ENCODE measurements at regions not wholly inside any gene's neighbourhood (a gene's known extent, or its start where the extent isn't known, plus 50 kb on each side); places are given as distances from the start of the nearest gene placed in this dataset.

DNA sequence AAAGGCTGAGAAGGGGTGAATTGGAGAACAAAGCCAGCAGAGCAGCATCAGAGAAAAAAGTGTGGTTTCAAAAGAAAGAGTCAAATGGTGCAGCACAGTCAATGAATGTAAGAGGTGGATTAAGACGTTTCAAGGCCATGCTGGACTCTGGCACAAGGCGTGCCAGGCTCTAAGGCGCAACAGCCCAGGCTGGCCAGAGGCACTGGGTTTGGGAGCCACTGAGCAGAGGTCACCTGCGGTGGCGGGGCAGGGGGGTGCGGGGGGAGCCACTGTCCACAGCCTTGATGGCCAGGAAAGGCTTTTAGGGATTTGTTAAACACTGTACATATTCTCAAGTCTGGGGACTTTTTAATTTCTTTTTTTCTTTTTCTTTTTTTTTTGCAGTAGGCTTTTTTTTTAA, 222.5 kb upstream of the FAT1 start:
- H3K4me3 ChIP-seq (ENCODE audit: low read depth, low read length) = no peak overlapping the region
- TF ChIP-seq, protein P1, sequence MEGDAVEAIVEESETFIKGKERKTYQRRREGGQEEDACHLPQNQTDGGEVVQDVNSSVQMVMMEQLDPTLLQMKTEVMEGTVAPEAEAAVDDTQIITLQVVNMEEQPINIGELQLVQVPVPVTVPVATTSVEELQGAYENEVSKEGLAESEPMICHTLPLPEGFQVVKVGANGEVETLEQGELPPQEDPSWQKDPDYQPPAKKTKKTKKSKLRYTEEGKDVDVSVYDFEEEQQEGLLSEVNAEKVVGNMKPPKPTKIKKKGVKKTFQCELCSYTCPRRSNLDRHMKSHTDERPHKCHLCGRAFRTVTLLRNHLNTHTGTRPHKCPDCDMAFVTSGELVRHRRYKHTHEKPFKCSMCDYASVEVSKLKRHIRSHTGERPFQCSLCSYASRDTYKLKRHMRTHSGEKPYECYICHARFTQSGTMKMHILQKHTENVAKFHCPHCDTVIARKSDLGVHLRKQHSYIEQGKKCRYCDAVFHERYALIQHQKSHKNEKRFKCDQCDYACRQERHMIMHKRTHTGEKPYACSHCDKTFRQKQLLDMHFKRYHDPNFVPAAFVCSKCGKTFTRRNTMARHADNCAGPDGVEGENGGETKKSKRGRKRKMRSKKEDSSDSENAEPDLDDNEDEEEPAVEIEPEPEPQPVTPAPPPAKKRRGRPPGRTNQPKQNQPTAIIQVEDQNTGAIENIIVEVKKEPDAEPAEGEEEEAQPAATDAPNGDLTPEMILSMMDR (IDR thresholded peaks at IDR 0.05; ENCODE audit: low read depth, low read length) = no peak
- no peak for DNase-seq (ENCODE audit: low read depth, low spot score)
- in situ Hi-C loops (cut with HindIII; ENCODE audit: low sequenced_read_pairs) = no loop called here

DNA sequence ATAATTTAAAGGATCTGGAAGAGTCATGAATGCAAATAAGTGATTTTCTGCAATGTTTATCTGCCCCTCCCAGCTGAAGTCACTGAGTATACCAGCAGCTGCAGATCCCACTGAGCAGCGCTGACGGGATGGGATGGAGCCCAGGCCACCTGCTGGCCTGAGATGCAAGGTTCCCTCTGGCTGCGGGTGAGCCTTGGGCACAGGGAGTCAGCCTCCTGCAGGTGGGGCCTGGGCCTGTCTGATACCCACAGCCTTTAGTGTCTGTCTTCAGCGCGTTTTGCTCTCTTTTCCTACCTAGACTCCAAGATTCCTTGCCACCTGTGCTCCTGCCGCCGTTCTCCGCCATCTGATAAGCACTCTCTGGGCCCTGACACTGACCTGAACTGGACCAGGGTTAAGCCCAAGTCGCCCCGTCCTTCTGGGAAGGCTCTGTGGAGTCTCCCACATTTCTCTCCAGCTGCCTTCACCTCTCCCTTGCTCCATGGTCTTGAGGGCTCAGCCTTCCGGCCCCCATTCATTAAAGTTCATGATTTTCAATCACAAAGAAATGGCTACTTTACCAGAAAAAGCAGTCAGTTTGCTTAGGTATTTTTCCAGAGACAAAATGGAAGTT, 223.1 kb upstream of the FAT1 start:
- in situ Hi-C loops (cut with HindIII; ENCODE audit: low sequenced_read_pairs) = no loop called here
- TF ChIP-seq, protein P1 (IDR thresholded peaks at IDR 0.05; ENCODE audit: low read depth, low read length) = peak; percentile 55
- DNase-seq (ENCODE audit: low read depth, low spot score) = peak; percentile 51
- H3K4me3 ChIP-seq (ENCODE audit: low read depth, low read length) = no peak overlapping the region

DNA sequence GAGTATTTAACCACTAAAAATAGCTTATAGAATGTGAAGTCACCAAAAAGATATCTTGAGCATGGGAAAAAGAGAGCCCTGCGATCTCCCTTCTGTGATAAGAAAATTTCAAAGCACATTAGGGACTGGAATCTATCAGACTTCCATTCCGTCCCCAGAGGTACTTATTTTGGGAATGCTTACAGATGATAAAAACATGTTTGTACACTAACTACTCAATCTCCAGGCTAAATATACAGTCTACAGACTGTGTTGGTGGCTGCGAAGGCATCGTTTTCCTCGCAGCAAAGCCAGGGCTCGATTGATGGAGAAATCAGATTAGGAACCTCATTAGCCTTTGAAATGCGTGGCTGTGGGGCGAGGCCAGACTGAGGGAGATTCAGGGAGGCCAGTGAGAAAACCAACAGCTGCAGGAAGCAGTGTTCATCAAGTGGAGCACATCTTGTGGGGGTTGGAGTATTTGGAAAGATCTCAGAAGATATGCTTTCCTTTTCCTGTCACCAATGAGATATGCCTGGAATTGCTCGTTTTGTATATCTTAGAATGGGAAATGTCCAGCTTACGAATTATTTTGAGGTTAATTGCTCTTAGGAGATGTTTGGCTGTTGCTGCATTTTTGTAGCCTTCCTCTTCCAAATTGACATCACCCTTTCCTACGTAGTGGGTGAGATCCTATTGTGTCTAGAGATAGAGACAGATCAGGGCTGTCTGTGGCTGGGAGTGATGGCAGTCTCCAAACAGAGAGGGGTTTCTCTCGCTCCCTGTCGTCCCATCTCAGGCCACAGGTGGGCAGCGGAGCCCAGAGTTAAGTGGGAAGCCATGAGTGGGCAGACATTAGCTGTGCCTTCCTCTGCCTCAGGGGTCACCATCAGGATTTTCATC, 224.9 kb upstream of the FAT1 start:
- DNase-seq (ENCODE audit: low read depth, low spot score) = peak; percentile 32
- H3K4me3 ChIP-seq (ENCODE audit: low read depth, low read length) = no peak overlapping the region
- TF ChIP-seq, protein P1 (IDR thresholded peaks at IDR 0.05; ENCODE audit: low read depth, low read length) = peak; percentile 69
- in situ Hi-C loops (cut with HindIII; ENCODE audit: low sequenced_read_pairs) = no loop called here

DNA sequence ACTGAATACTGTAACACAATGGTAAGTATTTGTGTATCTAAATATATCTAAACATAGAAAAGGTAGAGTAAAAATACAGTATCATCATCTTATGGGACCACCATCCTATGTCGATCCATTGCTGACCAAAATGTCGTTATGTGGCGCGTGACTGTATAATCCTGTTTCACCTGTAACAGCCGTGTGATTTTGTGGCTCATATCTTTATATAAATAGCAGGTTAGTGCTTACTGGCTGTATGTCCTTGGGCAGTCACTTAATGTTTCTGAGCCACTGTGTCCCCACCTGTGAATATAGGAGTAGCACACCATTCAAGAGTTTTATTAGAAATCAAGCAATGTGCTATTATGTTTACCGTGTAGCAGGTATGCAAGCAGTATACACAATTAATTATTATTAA, 226.2 kb upstream of the FAT1 start:
- no peak for DNase-seq (ENCODE audit: low read depth, low spot score)
- in situ Hi-C loops (cut with HindIII; ENCODE audit: low sequenced_read_pairs) = no loop called here
- TF ChIP-seq, protein P1 (IDR thresholded peaks at IDR 0.05; ENCODE audit: low read depth, low read length) = no peak
- H3K4me3 ChIP-seq (ENCODE audit: low read depth, low read length) = no peak overlapping the region

DNA sequence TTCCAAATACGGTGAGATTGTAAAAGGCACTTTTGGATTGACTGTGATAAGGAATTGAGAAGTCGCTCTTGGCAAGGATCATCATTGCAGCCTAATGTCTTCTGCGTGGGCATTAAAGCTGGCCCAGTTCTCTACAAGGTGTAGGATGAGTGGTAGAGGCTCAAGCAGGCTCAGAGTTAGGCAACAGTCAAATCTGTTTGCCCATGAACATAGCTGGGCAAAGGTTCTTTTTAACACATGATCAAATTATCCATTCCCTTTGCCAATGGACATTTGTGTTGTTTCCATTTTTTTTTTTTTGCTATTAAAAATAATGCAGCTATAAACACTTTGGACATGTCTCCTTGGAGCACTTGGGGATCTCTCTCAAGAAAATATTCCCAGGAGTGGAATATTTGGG, 229.1 kb upstream of the FAT1 start:
- in situ Hi-C loops (cut with HindIII; ENCODE audit: low sequenced_read_pairs) = no loop called here
- no peak for DNase-seq (ENCODE audit: low read depth, low spot score)
- TF ChIP-seq, protein P1 (IDR thresholded peaks at IDR 0.05; ENCODE audit: low read depth, low read length) = no peak
- no peak overlapping the region for H3K4me3 ChIP-seq (ENCODE audit: low read depth, low read length)

DNA sequence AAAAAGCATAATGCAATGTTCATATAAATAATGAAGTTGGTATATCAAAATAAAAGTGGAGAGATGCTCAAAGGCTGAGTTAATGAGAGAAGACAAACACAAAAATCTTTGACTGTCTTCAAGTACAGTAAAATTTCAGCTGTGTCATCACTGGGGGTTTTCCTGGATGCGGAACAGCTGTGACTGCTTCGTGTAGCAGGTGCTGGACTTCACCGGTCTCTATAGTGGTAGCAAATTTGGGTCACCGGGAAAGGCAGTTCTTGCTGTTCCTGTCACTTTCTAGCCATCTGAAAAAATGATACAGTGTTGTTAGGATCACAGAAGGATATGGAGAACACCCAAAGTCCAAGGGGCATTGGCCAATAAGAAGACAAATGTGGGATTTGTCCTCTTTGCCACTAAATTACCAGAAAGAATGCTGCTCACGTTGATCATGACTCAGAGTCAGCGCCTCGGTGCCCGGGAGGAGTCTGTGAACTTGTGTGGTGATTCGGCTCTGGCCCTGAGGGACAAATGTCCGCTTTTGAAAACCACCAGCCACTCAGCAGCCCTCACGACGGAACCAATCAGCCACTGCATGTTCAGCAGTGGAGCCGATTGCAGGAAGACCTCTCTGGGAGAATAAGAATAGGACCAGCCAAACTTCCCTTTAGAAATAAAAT, 230.1 kb upstream of the FAT1 start:
- DNase-seq (ENCODE audit: low read depth, low spot score) = no peak
- in situ Hi-C loops (cut with HindIII; ENCODE audit: low sequenced_read_pairs) = no loop called here
- TF ChIP-seq, protein P1 (IDR thresholded peaks at IDR 0.05; ENCODE audit: low read depth, low read length) = no peak
- no peak overlapping the region for H3K4me3 ChIP-seq (ENCODE audit: low read depth, low read length)

Data from astrocyte of the spinal cord (primary cell).